D341Med (cell line): ENCODE measurements at regions not wholly inside any gene's neighbourhood (a gene's known extent, or its start where the extent isn't known, plus 50 kb on each side); places are given as distances from the start of the nearest gene placed in this dataset.

ENCODE experiments used
- DNase-seq: peaks from one replicate; pipeline ENCODE4 v3.0.0; 2012; ENCODE audit warnings: low spot score

DNA sequence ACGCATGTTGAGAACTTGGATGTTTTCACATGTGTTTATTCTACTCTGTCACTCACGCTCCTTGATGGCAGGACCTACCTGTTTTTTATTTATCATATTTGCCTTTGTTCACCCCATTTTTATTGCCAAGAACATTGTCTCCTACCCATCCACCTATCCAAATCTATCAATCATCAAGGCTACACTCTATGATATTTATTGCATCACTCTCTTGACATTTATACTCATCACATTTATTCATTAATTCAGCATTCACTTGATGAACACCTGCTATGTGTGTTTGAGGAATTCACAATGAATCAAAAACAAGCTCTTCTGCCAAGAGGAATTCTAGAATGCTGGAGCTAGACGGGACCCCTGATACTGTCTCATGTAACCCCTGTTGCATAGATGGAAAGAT lies 94.5 kb upstream of the ZNF469 start:
- DNase-seq, result no peak

DNA sequence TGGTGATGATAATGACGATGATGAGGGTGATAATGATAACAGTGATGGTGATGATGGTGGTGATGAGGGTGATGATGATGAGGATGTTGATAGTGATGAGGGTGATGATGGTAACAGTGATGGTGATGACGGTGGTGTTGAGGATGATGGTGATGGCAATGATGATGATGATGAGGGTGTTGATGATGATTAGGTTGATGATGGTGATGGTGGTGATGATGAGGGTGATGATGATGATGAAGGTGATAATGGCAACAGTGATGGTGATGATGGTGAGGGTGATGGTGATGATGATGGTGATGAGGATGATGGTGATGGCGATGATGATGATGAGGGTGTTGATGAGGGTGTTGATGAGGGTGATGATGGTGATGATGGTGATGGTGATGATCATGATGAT lies 93.8 kb upstream of the ZNF469 start:
- DNase-seq, result no peak

DNA sequence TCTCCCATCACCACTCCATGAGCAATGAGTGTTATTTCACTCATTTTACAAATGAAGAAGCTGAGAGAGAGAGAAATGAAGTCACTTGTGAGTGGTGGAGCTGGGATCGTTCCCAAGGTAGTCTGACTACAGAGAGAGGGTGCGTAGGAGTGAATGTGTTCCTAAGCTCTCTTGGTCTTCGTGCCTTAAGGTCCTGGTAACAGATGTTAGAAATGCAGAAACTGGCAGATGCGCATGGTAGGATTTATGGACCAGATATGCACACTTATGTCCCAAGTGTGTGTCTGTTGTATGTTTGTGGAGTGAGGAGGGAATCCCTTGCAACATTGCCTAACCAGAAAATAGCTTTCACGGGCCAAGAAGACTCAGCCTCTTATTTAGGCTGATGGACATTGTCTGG lies 93.2 kb upstream of the ZNF469 start:
- no peak for DNase-seq

DNA sequence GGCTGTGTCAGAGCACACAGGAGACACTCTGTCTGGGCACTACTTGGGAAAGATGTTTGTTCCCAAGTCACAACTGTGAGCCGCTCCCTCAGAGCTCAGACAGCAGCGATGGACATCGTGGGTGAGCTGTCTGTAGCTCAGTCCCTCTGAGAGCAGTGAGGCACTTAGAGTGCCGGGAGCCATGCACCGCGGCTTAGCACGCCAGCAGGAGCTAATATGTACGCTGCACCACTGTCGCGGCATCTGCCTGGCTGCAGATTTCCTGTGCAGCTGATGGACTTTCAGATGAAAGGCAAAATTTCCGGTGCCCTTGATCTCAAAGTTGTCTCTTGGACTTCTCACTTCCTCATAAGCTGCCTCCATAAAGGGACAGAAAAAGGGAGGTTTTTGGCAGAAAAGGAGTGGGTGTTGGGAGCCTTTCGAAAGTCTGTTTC lies 92.8 kb upstream of the ZNF469 start:
- no peak for DNase-seq

DNA sequence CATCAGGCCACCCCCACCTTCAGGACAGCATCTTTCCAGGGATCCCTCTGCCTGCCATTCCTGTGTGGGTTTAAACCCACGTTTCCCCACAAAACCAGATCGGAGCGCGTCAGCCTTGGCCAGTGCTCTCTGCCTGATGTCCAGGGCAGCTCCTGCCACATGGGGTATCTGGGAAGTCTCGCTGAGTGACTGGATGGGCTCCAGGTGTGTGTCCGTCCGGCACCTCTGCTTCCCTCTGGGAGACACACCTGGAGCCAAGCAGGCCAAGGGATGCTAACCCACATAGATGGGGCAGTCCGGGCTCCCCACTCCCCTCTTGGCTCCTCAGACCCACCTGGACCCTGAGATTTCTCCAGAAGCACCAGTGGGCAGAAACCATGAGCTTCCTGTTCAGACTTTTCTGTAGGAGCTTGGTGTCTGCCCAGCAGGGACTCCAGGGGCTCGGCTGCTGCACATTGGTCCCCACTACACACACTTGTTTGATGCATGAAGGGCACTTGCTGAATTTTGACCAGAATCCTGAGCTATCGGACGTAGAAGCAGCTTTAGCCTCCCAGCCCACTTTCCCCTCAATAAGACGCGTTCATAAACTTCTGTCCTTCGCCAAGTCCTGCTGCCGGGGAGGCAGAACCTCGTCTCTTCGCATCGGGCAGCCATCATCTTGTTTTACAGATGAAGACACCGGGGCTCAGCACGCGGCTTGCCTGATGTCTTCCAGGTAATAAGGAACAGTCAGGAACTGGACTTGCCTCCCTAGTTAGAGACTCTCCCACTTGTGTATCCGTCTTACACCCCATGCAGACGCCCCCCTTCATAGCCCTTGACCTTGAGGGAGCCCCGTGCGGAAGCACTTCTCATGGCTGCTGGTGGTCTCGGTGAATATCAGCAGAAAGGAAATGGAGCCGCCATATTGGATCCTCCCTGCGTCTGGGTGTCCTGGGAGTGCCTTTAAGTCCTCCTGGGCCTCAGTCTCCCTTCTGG lies 91.6 kb upstream of the ZNF469 start:
- no peak for DNase-seq

DNA sequence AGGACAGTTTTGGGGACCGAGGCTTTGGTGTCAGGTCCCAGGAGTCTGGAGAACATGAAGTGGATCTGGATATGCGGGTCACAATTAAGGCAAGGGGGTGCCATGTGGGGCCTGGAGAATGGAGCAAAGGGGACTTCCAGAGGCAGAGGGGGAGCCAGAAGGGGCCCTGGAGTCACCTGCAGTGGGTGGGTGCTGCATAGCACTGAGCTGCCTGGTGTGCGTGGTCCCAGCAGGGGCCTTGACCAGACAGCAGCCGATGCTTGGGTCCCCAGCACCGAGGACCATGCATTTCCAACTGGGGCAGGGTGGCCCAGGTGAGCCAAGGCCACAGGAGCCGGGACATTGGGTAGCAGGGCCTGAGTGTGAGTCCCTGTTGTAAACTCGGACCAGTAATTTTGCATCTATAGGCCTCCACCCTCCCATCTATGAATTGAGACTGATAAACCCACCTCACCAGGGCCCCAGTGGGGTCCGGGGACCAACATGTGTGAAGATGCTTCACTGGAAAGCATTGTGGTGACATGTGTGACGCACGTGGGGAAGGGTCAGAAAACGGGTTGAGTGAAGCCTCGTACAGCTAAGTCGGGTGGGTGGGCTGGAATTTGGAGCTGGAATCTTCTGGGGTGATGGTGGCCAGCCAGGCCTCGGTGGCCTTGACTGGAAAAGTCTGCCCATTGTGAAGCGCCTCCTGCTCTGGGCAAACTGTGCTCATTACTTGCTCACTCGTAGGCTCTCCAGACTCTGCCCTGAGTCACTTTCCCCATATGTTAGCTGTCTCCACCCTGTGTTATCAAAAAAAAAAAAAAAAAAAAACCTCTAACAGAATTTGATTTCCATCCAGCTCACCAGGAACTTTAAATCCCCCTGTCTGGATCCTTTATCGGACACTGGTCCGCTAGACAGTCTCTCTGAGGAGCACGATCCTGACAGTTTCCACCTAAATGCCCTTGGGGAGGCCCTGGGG lies 90.5 kb upstream of the ZNF469 start:
- DNase-seq, result no peak

DNA sequence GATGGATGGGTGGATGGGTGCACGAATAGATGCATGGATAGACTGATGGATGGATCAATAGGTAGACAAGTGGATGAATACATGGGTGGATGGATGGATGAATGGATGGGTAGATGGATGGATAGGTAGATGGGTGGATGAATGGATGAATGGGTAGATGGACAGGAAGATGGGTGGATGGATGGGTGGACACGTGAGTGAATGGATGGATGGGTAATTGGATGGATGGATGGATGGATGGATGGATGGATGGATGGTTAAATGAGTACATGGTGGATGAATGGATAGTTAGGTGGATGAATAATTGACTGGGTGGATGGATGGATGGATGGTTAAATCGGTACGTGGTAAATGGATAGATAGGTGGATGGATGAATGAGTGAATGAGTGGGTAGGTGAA lies 89.7 kb upstream of the ZNF469 start:
- DNase-seq, result no peak

DNA sequence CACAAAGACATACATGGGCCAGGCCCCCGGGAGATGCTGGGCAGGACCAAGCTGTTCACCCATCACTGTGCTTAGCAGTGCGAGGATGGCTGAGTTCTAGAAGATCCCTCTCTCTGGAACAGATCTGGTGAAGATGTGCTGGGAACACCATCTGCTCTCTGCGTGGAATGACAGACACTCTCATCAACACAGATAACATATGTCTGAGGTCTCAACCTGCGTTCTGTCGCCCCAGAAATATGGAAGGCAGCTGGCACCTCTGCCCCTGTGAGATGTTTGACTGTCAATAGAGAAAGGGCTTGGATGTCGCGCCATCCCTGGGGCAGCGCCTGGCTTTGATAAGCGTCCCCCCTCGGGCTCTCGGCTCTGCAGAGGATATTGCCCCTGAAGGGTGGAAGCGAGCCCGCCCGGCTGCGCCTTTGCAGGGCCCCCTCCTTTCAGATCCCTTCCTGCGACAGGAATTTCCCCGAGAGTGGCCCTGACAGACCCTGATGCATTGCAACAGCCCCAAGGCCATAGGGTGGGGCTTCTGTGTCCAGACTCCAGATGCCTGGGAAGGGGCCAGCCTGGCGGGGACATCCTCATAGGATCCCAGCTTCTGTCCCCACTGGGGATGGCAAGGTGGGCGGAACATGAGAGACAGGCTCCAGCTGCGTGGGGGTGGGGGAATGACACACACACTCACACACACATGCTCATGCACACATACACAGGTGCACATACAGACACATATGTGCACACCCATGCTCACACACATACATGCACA lies 86.9 kb upstream of the ZNF469 start:
- no peak for DNase-seq

DNA sequence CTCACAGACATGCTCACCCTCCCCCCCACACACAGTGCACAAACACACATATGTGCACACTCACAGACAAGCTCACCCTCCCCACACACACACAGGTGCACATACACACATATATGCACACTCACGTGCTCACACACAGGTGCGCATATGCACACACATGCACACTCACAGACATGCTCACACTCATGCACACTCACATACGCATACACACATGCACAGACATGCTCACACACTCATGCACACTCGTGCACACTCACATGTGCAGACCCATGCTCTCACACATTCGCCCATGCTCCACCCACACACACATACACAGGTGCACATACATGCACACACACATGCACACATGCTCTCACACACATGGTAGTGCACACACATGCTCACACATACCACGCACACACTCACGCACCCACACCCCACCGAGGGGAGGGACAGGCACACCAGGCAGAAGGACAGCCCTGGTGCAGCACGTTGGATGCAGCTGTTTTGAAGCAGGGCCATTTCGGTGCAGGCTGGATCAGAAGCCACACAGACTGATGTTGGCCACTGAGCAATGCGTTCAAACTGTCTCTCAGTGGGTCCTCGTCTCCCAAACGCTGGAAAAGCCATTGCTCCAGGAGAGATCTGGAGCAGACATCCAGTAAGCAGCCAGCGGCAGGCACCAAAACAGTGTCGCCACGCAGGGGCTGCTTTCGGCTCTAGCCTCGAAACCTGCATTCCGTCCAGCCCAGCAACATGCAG lies 86.2 kb upstream of the ZNF469 start:
- no peak for DNase-seq

DNA sequence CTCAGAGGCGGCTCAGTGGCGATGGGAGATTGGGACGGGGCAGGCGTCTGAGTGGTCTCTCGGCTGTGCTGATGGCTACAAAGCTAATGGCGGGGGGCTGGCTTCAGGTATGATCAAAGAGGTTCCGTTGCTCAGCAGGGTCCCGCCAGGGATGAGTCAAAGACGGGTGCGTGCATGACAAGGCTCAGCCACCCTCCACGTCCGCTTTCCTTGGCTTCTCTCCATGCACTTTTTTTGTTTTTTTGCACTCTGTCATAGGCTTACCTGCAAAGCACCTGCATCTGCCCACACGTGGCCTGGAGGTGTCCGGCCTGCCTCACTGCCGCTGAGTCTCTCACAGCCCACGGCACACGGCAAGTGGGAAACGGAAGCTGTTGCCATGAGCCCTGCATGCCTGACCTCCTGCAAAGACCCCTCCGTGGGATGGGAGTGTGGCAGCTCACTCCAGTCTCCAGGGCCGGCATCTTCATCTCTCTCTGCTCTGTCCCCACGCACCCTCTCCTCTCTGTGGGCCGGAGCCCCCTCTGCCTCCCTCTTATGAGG lies 85.5 kb upstream of the ZNF469 start:
- no peak for DNase-seq

DNA sequence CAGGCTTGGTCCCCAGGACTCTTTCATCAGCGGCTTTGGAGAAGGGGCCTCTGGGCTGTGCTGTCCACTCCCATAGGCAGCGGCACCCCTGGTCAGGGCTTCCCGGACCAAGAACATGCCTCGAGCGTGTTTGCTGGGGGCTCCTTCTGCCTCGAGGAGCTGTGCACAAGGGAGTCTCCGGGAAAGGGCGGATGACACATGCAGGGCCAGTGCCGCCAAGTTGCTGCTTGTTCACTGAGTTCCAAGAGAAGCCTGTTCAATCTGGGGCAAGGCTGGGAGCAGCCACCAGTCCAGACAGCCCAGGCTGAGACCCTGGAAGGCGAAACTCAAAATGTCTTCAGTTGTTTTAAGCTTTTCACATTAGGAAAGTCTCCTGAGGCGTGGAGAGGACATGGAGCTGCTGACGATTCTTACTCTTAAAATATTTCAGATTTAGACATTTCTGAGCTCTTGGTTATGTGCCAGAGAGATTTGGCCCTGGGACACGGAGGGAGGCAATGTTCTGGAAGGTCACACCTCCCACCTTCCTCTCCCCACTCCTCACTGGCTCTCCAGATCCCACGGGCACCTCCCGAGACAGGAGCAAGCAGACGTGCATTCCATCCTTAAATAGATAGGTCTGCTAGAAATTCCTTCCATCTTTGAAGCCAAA lies 84.5 kb upstream of the ZNF469 start:
- no peak for DNase-seq

DNA sequence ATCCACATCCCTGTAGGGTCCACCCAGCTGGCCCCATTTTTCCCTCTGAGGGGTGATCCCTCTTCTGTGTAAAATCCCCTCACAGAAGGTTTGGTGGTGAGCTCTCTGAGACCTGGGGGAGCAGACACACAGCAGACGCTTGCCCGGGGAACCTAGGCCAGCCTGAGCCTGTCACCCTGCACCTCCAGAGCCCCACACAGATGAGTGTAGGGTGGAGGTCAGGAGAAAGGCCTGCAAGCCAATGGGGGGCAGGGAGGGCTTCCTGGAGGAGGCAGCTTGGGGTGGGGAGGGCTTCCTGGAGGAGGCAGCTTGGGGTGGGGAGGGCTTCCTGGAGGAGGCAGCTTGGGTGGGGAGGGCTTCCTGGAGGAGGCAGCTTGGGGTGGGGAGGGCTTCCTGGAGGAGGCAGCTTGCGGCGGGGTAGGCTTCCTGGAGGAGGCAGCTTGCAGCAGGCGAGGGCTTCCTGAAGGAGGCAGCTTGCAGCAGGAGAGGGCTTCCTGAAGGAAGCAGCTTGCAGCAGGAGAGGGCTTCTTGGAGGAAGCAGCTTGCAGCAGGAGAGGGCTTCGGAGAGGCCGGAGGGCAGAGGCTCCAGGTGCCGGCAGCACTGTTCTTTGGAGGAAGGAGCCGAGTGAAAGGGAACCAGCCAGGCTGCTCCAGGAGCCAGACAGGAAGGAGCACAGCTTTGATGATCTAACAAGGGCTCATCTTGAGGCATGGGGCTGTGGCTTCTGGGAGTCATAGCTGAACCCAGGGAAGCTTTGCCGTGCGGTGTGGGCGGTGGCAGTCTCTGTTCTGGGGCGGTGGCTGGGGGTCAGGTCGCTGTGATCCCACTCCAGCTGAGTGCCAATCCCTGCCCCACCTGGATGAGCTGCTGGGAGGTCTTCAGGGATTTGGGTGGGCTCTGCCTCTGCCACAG lies 83.7 kb upstream of the ZNF469 start:
- no peak for DNase-seq

DNA sequence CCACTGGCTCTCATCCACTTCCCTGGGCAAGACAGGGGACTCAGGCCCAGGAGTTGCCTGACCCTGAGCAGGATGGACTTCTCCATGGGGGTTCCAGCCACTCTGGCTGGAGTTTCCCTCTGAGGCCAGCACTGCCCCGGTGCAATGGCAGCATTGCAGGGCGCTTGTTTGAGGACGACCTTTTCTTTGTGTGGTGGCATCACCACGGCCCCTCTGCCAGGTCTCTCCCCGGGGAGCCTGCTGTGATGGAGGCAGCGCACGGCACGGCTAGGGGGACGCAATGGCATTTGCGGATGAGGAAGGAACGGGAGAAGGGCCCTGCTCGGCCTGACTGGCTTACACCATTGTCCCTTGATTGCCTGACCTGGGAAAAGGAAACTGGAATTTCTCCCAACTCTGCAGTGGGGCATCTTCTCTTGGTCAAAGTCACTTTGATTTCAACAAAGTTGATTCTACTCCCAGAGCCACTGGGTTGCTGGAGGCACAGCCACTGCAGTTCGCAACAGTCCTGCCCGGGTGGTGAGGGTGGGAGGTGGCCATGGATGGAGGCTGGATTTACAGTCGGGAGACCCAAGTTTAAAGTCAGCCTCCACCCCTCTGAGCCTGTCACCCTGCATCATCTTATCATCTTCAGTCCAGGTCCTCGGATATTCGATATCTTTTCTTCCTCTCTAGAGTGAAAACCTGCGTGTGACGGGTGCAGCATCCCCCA lies 82.9 kb upstream of the ZNF469 start:
- no peak for DNase-seq

DNA sequence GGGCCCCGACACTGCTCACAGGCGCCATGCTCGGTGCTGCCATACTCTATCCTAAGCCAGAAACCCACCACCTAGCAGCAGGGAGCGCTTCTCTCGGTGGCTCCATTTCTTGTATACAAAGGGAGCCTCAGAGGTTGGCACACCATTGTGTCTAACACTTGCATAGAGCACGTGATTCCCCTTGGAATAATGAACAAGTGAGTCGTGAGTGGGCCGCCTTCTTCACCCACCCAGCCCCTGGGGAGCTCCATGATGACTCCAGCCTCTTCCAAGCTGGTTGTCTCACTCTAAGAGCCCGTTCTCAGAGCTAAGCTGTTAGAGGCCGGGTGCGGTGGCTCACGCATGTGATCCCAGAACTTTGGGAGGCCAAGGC lies 82.3 kb upstream of the ZNF469 start:
- no peak for DNase-seq

DNA sequence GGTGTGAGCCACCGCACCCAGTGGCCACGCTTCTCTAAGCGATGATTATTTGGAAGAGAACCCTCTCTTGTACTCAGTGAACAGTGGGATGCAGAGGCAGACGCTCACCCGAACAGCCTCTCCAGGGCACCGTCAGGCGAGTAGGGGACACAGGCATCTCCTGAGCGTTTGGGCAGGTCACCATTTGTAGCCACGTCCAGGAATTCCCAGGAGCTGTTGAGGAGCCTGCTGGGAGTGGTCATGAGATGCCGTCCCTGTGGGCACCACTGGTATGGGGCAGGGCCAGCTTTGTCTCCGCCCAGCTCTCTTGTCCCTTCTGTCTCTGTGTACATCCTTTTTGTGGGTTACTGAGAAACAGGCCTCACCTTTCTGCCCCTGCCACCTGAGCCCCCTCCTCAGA lies 81.3 kb upstream of the ZNF469 start:
- DNase-seq, result no peak

DNA sequence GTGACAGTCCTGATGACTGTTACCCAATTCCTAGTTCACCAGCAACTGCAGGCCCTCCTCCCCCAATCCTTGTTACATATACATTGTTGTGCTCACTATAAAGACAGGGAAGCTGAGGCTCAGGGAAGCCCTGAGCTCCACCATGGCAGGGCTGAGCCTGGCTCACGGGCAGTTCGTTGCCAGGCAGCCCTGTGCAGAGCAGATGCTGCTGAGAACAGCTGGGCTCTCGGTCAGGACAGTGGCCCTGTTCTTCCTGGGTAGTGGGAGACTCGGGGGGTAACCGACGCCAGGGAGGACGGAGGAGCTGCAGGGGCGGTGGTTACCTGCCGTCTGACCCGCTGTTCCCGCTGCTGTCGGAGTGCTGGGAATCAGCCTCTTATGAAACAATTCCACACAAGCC lies 80.9 kb upstream of the ZNF469 start:
- no peak for DNase-seq

DNA sequence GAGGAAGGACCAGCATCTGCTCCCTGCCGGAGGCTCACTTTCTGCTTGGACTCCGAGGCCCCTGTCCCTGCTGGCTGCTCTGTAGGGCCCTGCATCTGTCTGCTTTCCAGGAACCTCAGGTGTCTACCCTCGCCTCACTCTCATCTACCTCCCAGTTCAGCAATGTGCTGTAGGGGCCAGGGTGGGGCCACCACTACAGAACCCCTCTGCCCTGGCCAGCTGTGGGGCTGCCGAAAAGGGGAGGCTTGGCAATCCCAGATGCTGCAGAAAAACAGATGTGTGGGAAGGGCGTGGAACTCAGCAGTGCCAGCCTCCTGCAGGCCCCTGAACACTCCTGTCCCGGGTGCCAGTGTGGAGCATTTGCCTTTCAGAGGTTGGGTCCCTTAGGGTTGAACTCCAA lies 80.1 kb upstream of the ZNF469 start:
- no peak for DNase-seq

DNA sequence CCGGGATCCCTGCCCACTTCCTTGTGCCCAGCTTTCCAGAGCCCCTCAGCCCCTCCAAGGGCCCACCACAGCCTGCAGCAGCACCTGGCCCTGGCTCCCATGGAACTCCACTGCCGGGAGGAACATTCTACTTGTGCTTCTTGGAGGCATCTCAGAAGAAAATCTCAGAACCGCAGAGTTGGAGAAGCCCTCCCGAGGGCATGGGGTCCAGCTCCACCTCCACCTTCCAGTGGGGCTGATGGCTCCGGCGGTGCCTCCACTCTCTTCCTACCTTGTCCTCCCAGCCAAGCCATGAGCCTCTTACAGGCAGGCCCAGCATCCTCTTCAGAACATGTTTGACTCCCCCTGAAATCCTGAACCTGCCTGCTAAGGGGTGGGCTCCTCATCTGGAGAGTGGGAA lies 79.4 kb upstream of the ZNF469 start:
- DNase-seq, result no peak
